GM21786 (cell line): ENCODE measurements at regions not wholly inside any gene's neighbourhood (a gene's known extent, or its start where the extent isn't known, plus 50 kb on each side); places are given as distances from the start of the nearest gene placed in this dataset.
"Not testable (repeated sequence)": the region's sequence is repeated elsewhere in the genome, so short reads cannot be mapped to it uniquely, and the experiment has no call there.

Source experiments
- ATAC-seq: cut with Tn5 transposase; IDR thresholded peaks from one replicate; pipeline ENCODE4 v1.9.1; 2021; ENCODE audit not compliant: unreplicated experiment

DNA sequence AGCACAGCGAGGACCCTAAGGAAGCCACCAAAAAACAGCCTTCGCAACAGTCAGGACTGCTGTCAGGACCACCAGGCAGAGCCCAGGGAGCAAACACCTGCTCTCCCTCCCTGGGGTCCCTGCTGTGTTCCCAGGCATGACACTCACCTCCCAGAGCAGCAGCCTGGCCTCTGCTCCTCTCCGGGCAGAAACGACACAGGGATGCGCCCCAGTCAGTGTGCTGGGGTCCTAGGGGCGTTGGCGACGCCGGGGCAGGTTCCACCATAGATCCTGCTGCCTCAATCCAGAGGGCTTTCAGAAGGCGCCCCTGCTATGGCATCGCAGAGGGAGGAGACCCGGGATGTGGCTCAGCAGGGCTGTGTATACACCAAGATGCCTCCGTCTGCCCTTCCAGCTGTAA, 169.7 kb upstream of the FOXD4L5 start:
- ATAC-seq = not testable (repeated sequence)

- not testable (repeated sequence) for ATAC-seq
These were observed 169.0 kb upstream of the FOXD4L5 start for GRCh38 chr9:65454034-65454433.

GRCh38 chr9:65449886-65450610, 165.0 kb upstream of the FOXD4L5 start:
- ATAC-seq = not testable (repeated sequence)

DNA sequence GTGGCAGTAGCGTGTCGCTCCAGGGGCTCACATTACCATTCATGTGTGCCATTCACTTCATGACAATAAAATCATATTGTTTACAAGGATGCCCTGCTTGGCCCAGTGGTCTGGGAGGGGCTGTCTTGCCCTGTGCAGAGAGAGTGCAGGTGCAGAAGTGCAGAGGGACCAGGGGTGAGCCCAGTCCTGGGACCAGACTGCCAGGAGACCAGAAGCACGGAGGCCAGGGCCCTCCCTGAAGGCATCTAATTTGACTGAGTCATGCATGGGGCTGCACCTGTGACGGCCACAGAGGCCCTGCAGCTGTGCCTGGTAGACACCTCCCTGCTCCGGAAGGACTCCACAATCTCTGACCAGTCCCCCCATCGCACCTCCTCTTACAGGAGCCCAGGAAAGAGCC, 164.4 kb upstream of the FOXD4L5 start:
- ATAC-seq = no peak

DNA sequence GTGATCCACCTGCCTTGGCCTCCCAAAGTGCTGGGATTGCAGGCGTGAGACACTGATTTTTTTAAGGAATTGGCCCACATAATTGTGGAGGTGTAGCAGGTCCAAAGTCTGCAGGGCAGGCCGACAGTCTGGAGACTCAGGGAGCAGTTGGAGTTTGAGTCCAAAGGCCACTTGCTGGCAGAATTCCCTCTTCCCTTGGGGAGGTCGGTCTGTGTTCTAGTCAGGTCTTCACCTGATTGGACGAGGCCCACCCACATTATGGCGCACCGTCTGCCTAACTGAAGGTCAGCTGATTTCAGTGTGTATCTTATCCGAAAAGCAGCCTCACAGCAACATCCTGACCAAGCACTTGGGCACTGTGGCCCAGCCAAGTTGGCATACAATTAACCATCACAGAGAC, 162.1 kb upstream of the FOXD4L5 start:
- not testable (repeated sequence) for ATAC-seq

DNA sequence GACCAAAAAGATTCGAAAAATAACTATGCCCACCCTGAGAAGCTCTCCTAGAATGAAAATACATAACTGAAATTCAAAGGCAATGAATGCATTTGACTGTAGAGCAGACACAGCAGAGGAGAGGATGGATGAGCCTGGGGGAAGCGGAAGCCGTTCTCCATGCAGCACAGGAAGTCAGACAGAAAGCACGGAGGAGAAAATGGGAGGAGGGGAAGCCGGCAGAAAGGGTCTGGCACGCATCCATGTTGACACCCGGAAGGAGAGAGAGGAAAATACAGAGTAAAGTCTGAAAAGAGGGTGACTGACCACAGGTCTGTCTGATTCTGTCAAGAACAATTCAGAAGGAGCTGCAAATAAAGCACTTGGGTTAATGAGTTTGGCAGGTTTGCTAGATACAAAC, 161.0 kb upstream of the FOXD4L5 start:
- ATAC-seq = not testable (repeated sequence)

DNA sequence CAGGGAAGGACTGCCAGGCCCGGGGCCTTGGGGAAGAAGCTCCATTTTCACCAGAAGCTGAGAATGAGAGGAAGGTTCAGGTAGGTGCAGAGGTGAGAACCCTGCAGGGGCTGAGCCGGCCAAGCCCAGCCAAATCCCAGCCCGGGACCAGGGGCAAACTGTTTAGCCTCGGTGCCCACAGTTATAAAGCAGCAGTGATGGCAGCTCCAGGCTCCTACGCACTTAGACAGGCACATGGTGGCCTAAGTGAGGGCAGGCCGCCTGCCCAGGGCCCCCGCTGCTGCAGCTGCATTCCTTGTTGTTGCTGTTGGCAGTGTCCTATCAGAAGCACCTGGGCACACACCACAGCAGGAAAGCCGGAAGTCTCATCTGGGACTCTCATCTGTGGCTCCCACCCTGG, 159.9 kb upstream of the FOXD4L5 start:
- ATAC-seq = no peak

GRCh38 chr9:65442116-65442515, 157.1 kb upstream of the FOXD4L5 start:
- ATAC-seq = not testable (repeated sequence)

DNA sequence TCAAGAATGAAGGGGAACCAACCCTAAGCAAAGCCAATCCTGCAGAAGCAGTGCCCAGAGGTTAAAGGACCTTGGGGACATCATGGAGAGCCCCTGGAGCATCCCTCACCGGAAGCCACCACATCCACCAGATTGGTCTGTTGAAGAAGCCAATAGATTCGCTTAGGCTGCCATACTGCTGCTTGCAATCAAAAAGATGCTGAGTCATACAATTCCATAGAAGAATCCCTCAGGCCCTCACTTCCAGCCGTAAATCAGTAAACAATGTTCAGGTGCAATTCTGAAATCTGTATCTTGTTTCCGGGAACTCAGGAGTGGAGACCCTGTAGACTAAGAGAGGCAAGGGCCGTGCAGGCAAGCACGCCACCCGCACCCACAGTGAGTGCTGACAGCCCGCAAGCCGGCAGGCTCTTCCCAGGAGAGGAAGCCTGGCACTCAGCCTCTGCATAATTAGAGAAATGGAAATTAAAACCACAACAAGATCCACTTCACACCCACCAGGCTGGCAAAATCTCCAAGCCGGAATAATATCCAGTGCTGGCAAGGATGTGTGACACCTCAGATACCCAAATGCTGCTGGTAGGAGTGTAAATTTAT, 156.4 kb upstream of the FOXD4L5 start:
- ATAC-seq = not testable (repeated sequence)

- ATAC-seq = no peak
These were observed 152.7 kb upstream of the FOXD4L5 start for GRCh38 chr9:65437724-65438123.

GRCh38 chr9:65435464-65435863, 150.5 kb upstream of the FOXD4L5 start:
- ATAC-seq = no peak

- ATAC-seq = no peak
These were observed 147.8 kb upstream of the FOXD4L5 start for GRCh38 chr9:65432722-65433323.

DNA sequence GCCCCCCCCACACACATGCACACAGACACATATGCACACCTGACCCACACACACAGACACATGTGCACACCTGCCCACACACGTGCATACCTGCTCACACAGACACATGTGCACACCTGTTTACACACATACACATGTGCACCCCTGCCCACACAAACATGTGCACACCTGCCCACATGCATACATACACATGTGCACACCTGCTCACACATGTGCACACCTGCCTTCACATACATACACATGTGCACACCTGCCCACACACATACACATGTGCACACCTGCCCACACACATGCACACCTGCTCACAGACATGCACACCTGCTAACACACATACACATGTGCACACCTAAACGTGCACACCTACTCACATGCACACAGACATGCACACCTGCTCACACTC, 147.0 kb upstream of the FOXD4L5 start:
- no peak for ATAC-seq

DNA sequence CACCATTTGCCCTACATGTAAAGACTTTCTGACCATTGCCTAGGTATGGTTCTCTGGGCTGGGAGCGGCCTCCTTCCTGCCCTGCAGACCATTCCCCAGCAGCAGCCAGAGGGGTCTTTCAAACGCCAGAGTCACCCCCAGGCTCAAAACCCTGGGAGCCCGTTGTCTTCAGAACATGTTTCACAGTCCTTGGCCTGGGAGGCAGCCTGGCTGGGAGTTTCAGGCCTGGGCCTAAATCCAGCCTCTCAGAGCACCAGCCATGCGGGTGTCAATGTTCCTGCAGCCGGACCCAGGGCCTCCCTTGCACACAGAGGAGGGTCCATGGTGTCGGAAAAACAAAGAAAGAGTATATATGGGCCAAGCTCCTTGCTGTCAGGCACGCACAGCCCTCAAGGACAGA, 145.2 kb upstream of the FOXD4L5 start:
- no peak for ATAC-seq

DNA sequence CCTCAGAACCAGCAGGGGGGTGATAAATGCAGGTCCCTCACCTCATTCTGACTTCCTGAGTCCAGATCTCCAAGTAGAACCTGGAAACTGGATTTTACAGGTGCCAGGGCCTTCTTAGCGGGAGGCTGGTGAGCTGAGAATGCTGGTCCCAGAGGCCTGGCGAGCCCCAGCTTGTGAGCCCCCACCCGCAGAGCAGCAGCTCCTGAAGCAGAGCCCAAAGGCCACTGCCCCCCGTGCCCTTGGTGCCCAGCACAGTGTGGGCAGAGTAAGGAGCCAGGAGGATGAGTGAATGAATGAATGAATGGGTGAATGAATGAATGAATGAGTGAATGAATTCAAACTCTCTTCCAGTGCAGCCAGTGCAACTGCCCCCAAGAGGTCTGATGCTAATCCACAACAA, 142.4 kb upstream of the FOXD4L5 start:
- ATAC-seq = not testable (repeated sequence)

GRCh38 chr9:65426813-65427212, 141.8 kb upstream of the FOXD4L5 start:
- not testable (repeated sequence) for ATAC-seq

DNA sequence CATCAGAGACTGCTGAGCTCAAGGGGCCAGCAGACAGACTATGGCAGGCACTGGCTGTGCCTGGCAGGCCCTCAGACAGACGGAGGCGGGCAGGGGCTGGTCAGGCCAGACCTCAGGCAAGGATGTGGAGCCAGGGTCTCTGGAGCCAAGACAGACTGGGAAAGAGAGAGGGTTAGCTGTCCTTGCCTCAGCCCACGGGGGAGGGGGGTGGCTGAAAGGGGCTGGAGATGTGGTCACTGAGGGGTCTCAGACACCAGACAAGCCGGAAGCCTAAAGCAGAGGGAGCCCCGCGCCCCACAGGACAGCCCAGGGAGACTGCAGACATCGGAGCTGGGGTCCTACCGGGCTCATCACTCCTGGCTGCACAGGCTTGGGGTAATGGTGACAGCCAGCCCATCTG, 141.2 kb upstream of the FOXD4L5 start:
- no peak for ATAC-seq

DNA sequence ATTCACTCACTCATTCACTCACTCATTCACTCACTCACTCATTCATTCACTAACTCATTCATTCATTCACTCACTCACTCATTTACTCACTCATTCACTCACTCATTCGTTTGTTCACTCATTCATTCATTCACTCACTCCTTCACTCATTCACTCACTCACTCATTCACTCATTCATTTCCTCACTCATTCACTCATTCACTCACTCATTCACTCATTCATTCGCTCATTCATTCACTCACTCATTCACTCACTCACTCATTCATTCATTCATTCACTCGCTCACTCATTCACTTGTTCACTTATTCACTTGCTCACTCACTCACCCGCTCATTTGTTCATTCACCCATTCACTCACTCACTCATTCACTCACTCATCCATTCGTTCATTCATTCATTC, 140.2 kb upstream of the FOXD4L5 start:
- ATAC-seq = not testable (repeated sequence)

DNA sequence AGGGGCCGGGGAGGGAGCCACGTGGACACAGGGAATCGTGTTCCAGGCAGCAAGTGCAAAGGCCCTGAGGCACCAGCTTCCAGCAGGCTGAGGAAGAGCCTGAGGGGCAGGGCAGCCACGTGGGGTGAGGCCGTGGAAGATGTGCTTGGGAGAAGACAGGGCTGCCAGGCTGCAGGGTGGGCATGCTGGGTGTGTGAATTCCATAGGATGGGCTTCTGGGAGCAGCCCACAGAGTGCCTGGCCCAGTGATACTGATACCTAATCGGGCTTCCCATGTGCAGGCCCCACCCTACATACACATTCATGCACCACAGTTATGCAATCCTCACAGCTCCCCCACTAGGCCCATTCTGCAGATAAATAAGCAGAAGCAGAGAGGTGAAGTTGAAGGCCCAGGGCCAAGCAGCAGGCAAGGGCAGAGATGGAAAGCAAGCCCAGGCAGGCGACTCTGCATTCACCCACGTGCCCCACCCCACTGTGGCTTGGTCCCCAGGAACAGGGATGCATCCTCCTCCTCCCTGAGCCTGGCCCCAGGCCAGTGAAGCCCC, 139.5 kb upstream of the FOXD4L5 start:
- not testable (repeated sequence) for ATAC-seq

- not testable (repeated sequence) for ATAC-seq
These were observed 138.9 kb upstream of the FOXD4L5 start for GRCh38 chr9:65423691-65424436.

- not testable (repeated sequence) for ATAC-seq
These were observed 138.1 kb upstream of the FOXD4L5 start for GRCh38 chr9:65422966-65423690.
